GM04504 (cell line): ENCODE measurements at regions not wholly inside any gene's neighbourhood (a gene's known extent, or its start where the extent isn't known, plus 50 kb on each side); places are given as distances from the start of the nearest gene placed in this dataset.

Experiments
- DNase-seq: peaks from one replicate; pipeline ENCODE4 v3.0.0-alpha.2; 2012; ENCODE audit warnings: low read depth

DNA sequence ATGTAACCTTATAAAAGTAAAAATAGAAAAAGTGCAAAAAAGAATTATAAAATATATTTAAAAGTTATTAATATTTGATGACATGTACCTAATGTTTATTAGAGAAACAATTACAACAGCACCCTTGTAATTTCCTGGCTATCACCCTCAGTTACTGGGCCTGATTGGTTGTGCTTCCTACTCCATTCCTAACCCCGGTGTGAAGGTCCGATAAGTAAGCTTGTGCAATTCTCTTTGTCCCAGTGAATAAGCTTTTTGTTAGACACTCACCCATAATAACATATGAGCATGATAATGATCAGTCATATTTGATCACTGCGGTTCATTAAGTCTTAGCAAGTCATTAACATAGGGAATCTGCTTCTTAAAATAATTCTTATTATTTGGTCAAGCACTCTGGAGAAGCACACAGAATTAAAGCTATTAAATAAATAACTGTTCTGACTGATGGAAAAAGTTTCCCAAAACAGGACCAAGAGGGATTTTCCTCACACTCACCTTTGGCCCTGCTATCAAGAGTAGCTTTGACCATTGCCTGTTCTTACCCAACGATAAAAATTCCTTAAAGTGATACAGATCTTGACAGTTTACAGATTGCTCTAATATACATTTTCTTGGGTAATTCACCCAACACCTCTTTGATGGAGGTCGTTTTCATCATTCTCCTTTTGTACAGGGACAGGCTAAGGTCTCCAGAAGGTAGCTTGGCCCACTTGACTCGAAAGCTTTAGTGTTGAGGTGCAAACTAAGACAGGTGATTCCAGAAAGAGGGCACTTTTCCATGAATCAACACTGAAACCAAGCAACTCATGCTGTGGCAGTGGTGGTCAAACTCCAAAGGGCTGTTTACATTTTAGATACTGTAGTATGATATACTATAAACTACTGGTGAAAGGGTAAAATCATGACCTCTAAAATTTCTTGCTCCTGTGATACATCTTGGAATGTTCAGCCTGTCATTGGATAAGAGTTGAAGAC, 543.0 kb upstream of the KCNMB2 start:
- DNase-seq: no peak

- no peak for DNase-seq
Observed at GRCh38 chr3:177994976-177995375, 541.3 kb upstream of the KCNMB2 start.

DNA sequence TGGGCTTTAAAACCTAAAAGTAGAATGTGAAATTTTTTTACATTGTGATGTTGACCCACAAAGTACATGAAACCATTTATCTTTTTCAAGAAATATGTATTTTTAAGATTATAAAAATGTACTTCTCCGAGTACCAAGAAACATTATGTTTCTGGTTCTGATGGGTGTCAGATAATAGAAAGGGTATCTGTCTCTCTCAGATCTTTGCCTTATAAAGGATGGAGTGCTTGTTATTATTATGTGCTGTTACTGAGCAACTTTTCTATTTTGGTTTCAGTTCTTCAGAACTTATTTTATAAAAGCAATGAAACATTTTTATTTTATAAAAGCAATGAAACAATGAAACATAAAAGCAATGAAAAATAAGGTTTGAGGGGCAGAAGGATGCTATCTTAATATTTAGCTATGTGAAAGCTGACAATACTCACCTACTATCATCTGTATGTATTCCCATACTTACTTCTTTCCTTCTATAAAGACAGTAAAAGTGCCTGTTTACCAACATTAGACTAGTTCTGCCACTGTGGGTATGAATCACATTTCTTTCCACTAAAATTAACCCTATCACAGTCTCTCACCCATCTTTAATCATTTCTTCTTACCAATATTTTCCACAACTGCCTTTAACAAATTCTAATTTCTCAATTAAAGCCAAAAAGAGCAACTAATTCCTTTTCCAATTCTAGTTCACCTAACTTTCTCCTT, 540.7 kb upstream of the KCNMB2 start:
- no peak for DNase-seq

GRCh38 chr3:178001670-178002101, 534.5 kb upstream of the KCNMB2 start:
- DNase-seq: no peak

GRCh38 chr3:178002113-178002512, 534.1 kb upstream of the KCNMB2 start:
- no peak for DNase-seq

DNA sequence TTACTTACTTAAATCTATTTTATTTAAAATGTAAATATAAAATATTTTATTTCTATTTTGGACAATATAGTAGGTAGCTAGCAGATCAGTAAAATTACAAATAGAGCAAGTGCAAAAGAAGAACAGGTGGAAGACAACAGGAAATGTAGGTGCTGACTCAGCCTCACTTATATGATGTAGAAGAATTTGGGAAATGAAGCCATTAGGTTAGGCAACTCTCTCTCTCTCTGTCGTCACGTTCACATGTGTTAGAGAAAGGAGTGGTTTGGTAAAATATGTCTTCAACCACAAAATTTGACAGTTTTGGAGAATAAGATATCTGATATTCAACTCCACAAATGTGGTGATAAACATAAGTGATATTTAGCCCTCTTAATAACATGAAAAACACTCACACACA, 532.5 kb upstream of the KCNMB2 start:
- DNase-seq: no peak

- no peak for DNase-seq
Observed at GRCh38 chr3:178005961-178006360, 530.3 kb upstream of the KCNMB2 start.

- no peak for DNase-seq
Observed at GRCh38 chr3:178010306-178010705, 525.9 kb upstream of the KCNMB2 start.

DNA sequence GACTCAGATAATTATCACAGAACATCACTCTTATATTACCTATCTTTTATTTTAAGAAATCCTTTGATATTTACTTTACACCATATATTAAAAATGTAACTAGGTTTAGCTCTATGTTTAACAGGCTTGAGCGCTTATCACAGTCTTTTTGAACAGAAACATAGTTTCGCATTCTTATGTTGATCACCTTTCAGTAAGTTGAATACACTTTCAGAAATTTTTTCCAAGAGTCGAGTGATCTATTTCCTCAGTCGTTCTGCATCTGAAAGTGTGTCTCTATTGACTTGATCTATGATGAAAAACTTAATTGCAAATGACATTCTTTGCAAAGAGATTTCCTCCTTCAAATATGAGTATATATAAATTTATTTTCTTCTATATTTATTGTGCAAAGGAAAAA, 516.6 kb upstream of the KCNMB2 start:
- DNase-seq: no peak

GRCh38 chr3:178022599-178022998, 513.6 kb upstream of the KCNMB2 start:
- DNase-seq: peak; percentile 12

- DNase-seq: no peak
Observed at GRCh38 chr3:178028933-178029332, 507.3 kb upstream of the KCNMB2 start.

DNA sequence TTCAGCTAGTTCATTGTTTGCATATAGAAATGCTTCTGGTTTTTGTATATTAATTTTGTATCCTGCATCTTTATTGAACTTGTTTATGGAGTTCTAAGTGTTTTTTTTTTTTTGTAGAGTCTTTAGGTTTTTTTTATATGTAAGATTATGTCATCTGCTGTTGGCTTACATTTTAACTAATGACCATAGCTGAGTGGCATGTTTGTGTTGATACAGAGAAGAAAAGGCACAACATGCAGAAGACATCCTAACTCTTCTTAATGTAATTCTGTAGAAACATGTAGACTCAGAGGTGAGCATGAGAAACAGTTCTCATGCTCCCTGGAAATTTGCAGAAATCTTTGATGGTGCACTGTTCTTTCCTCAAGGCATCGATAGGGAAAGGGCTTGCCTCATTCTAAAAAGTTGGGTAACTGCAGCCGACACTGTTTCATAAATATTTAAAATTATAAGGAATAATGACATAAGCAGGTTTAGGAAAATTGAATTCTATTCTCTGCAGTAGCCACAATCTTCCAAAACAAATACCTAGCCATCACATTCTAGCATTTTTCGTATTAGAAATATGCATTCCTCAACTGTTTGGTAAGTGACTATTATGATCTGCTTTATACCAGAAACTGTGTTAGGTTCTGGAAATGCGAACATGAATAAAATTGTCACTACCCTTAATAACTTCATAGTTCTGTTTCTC, 499.6 kb upstream of the KCNMB2 start:
- DNase-seq: no peak

GRCh38 chr3:178041931-178042330, 494.3 kb upstream of the KCNMB2 start:
- DNase-seq: no peak

DNA sequence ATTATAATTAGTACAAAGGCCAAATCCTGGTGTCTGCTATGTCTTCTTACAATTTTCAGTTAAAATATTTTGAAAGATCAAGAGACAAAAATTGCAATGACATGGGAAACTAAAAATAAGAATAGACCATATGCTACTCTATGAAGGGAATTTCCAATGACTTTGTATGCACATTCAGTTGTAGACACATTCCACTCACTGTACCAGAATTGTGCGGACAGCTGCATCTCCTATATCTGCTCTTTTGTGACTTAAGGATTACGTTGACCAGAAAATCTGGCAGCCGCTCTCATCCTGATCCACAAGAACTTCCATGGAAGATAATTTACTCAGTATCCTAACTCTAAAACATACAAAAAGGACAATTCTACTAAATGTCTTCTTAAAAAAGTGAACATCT, 493.9 kb upstream of the KCNMB2 start:
- no peak for DNase-seq

- DNase-seq: no peak
Observed at GRCh38 chr3:178043084-178043483, 493.2 kb upstream of the KCNMB2 start.

- DNase-seq: no peak
Observed at GRCh38 chr3:178044320-178044719, 491.9 kb upstream of the KCNMB2 start.

DNA sequence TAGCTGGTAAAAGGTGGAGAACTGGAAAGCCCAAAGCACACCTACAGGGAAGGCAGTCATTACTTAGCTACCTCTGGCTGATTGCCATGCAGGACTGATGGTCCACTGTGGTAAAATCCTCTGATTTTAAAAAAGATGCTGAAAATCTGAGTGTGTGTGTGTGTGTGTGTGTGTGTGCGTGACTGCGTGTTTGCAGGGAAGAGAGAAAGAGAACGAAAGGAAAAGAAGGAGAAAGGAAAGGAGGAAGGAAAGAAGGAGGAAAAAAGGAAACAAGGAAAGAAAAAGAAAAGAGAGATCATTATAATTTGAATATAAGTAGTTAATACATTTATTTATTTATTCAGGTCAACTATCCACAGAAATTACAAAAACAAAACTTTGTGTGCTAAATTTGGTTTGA, 488.7 kb upstream of the KCNMB2 start:
- no peak for DNase-seq

DNA sequence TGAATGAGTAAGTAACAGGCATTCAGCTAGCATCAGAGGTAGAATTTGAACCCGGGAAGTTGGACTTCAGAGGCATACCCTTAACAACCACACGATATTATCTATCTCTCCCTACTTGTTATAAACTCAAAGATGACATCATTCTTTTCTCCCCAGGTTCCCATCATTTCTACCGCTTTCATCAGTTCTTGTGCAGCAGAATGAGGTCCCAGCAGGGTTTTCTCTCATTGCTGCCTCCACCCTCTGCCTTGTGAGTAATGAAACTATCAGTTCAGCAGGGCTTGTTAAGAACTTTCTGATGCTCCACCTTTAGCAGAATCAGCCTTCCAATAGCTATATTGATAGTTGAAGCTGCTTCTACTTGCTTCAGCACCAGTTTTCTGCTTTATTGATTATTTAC, 487.5 kb upstream of the KCNMB2 start:
- no peak for DNase-seq

GRCh38 chr3:178054471-178054870, 481.8 kb upstream of the KCNMB2 start:
- DNase-seq: no peak

DNA sequence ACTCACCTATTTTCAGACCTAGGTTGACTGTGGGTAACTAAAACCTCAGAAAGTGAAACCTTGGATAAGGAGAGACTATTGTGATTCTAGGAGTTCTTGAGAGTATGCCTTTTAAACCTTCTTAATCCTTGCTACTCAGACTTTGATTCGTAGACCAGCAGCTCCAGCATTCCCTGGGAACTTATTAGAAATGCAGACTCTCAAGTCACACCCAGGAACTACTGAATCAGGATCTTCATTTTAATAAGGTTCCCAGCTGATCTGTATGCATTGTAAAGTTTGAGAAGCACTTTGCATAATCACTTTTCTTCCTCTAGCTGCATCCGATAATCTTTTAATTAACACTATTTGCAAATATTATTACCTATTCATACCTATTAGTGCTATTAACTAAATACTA, 480.3 kb upstream of the KCNMB2 start:
- no peak for DNase-seq

DNA sequence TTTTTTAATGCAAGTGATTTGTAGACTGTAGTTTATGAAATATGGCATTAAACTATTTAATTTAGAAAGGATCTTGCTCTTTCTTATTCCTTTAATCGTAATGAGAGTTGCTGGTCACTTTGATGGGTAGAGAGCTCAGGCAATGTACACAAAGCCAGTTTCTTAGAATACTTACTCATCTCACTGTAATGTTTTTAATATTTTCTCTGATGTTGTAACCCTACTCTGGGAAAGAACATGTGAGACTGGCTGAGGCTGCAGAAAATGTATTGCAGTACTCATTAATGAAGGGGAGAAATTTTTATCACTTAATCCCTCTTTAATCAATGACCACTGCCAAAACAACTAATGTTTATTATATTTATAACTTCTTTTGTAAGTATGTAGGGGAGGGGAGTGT, 479.4 kb upstream of the KCNMB2 start:
- DNase-seq: no peak

DNA sequence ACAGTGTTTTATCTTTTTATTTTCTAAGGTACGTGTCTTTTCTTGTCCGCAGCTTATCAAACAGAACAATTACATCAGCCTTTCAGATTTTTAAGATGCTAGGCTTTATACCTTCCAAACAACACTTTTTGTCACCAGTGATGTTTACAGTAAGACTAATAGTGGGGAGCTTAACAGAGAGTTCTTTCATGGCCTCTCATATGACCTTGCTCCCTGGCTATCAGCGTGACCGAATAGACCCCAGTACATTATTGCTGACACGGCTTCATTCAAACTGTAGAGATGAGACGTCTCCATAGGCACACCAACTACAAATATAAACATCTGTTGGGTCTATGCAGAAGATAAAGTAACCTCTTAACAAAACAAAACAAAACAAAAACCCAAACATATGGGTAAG, 477.6 kb upstream of the KCNMB2 start:
- no peak for DNase-seq

GRCh38 chr3:178059119-178059518, 477.1 kb upstream of the KCNMB2 start:
- DNase-seq: no peak
